AG10803 (cell line): ENCODE measurements at regions not wholly inside any gene's neighbourhood (a gene's known extent, or its start where the extent isn't known, plus 50 kb on each side); places are given as distances from the start of the nearest gene placed in this dataset.

Source experiments
- DNase-seq: peaks from one replicate; pipeline ENCODE4 v3.0.0; 2010; ENCODE audit warnings: low read depth
- H3K4me3 ChIP-seq: 2 replicates; pipeline ENCODE4 v1.5.1; 2011; ENCODE audit warnings: mild to moderate bottlenecking, low read length, control low read depth
- TF ChIP-seq, protein P1 (sequence below): conservative IDR thresholded peaks from 2 replicates; pipeline ENCODE4 v1.5.1; 2011; ENCODE audit warnings: mild to moderate bottlenecking, low read length, control low read depth, inconsistent platforms

DNA sequence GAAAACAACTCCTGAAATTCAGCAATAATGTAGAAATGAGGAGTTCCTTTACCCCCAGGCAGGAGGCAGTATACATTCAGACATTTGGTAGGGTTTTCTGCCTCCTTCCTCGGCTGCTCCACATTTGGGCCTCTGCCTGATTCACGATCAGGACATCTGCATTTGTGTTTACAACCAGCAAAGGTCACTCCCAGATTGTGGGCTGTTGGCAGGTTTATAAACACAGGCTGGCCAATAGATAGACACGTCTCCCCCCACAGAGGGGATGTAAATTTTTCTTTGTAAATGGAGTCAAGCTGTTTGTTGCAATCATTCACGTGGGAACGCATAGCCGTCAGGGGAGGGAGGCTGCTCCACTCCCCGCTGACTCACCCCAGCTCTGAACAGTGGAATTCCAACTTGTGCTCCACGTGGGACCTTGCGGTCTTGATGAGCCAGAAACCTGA, 252.1 kb upstream of the N4BP1 start:
- TF ChIP-seq, protein P1, sequence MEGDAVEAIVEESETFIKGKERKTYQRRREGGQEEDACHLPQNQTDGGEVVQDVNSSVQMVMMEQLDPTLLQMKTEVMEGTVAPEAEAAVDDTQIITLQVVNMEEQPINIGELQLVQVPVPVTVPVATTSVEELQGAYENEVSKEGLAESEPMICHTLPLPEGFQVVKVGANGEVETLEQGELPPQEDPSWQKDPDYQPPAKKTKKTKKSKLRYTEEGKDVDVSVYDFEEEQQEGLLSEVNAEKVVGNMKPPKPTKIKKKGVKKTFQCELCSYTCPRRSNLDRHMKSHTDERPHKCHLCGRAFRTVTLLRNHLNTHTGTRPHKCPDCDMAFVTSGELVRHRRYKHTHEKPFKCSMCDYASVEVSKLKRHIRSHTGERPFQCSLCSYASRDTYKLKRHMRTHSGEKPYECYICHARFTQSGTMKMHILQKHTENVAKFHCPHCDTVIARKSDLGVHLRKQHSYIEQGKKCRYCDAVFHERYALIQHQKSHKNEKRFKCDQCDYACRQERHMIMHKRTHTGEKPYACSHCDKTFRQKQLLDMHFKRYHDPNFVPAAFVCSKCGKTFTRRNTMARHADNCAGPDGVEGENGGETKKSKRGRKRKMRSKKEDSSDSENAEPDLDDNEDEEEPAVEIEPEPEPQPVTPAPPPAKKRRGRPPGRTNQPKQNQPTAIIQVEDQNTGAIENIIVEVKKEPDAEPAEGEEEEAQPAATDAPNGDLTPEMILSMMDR = peak; percentile 26
- DNase-seq = peak; percentile 67
- H3K4me3 ChIP-seq = no peak overlapping the region

DNA sequence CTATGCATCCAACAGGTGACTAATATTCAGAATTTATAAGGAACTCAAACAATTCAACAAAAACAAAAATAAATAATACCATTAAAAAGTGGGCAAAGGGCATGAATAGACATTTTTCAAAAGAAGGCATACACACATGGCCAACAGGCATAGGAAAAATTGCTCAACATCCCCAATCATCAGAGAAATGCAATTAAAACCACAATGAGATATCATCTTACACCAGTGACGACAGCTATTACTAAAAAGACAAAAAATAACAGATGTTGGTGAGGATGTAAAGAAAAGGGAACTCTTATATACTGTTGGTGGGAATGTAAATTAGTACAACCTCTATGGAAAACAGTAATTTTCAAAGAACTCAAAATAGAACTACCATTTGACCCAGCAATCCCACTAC, 250.4 kb upstream of the N4BP1 start:
- TF ChIP-seq, protein P1 = no peak
- no peak overlapping the region for H3K4me3 ChIP-seq
- peak; percentile 4 for DNase-seq

DNA sequence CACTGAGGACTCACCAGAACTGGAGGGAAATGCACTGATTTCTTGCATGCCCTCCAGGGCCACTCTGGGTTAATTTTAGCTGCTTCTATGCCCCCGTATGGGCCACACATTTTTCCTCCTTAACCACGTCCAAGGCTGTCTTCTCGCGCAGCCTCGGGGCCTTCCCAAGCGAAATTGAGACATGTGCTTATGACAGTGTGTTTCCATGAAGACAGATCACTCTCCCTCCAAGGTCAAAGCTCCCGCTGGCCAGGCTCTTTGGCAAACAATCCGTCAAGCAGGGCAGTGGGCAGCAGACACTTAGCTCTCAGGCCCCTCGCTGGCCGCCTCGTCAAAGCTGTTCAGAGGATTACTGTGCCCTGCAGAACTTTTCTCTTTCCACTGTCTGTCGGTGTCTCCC, 243.0 kb upstream of the N4BP1 start:
- H3K4me3 ChIP-seq = no peak overlapping the region
- TF ChIP-seq, protein P1 = no peak
- no peak for DNase-seq

DNA sequence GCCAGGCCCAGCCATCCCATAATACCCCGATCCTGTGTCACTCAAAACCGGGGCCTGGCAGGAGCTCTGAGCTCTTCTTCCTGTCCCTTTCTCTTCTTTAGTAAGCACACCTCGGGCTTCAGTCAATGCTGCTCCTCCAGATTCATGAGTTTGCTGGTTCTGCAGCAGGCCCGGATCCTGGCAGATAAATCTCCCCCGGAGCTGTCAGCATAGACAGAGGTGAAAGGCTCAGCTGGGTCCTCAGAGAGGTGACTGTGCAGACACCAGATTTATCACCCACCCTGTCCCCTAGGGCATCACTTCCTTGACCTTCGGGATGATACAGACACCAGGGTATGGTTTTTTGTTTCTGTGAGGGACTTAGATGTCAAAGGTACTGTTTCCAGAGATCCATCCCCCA, 242.5 kb upstream of the N4BP1 start:
- TF ChIP-seq, protein P1 = no peak
- no peak overlapping the region for H3K4me3 ChIP-seq
- DNase-seq = no peak

DNA sequence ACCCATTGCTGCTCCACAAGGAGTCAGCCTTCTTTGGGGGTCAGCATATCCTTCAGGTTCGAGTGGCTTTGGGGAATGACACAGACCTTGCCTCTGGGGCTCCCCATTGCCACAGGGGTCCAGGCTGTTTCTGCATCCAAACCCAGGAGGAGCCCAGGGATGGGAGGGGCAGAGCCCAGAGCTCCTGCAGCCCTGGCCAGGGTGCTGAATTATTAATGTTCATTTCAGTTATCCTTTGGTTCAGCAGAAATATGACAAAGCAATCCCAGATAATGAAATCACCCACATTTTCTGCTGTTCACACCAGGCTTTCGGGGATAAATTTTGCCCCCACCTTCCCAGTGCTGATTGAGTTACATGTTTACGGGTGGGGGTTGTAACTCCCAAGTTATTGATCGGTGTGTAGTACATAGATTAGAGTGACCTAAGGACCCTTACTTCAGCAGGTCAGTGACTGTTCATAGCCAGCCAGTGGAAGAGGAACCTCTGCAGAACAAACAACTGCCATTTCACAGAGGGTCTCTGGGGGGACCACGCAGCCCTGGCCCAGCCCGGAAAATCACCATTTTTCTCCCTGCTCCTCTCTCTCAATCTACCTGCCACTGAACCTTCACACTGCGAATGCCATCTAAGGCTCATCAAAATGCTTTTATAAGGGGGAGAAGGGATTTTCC, 240.3 kb upstream of the N4BP1 start:
- H3K4me3 ChIP-seq = no peak overlapping the region
- no peak for DNase-seq
- TF ChIP-seq, protein P1 = no peak

DNA sequence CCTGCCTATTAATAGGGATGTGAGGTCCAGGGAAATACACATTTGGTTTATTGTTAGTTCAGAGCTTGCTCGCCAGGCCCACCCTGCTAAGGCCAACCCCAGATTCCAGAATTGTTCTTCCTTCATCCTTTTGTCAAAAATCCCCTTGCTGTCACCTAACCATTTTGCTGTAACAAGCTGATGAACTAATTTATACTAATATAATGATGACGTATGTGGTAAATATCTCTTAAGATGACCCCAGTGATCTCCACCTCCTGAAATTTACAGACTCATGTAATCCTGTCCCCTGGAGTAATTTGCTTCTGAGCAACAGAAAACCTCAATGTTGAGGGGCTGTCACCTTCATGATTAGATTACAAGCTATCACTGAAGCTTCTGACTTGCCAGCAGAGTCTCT, 236.3 kb upstream of the N4BP1 start:
- TF ChIP-seq, protein P1 = no peak
- H3K4me3 ChIP-seq = no peak overlapping the region
- no peak for DNase-seq

DNA sequence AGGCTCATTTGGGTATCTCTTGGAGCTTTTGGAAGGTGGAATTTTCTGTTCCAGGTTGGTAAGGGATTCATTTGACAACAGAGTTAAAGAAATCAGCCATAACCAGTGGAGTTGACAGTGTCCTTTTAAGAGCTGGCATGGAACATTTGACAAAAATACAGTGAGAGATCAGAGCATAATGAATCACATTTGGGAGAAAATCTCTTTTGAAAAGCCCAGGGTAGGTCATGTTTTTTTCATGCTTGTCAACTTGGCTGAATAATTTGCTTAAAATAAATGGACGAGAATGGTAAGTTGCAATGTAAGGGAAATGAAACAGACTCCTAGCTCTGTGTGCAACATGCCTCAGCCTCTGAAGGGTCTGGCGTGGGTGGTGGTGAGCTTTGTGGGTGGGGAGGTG, 235.3 kb upstream of the N4BP1 start:
- TF ChIP-seq, protein P1 = no peak
- no peak for DNase-seq
- no peak overlapping the region for H3K4me3 ChIP-seq
